ENCODE measurements at regions not wholly inside any gene's neighbourhood (a gene's known extent, or its start where the extent isn't known, plus 50 kb on each side); places are given as distances from the start of the nearest gene placed in this dataset.

GRCh38 chr4:165651901-165652300 lies 221.1 kb upstream of the TLL1 start:
- TF ChIP-seq POLR2AphosphoS5 (IDR thresholded peaks at IDR 0.05): no peak
- TF ChIP-seq SMC3 (conservative IDR thresholded peaks at IDR 0.05; ENCODE audit: poor library complexity): no peak
- no peak for TF ChIP-seq TAF1 (IDR thresholded peaks at IDR 0.05; ENCODE audit: low read depth)
- TF ChIP-seq, protein P1, sequence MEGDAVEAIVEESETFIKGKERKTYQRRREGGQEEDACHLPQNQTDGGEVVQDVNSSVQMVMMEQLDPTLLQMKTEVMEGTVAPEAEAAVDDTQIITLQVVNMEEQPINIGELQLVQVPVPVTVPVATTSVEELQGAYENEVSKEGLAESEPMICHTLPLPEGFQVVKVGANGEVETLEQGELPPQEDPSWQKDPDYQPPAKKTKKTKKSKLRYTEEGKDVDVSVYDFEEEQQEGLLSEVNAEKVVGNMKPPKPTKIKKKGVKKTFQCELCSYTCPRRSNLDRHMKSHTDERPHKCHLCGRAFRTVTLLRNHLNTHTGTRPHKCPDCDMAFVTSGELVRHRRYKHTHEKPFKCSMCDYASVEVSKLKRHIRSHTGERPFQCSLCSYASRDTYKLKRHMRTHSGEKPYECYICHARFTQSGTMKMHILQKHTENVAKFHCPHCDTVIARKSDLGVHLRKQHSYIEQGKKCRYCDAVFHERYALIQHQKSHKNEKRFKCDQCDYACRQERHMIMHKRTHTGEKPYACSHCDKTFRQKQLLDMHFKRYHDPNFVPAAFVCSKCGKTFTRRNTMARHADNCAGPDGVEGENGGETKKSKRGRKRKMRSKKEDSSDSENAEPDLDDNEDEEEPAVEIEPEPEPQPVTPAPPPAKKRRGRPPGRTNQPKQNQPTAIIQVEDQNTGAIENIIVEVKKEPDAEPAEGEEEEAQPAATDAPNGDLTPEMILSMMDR (IDR thresholded peaks at IDR 0.05; ENCODE audit: poor library complexity, severe bottlenecking): no peak
- no peak for TF ChIP-seq RAD21 (conservative IDR thresholded peaks at IDR 0.05)
- no peak for TF ChIP-seq REST (IDR thresholded peaks at IDR 0.05; ENCODE audit: borderline replicate concordance)
- no peak for TF ChIP-seq EZH2 (IDR thresholded peaks at IDR 0.05; ENCODE audit: borderline replicate concordance, insufficient read depth, low read length, poor library complexity, severe bottlenecking)
- no peak for TF ChIP-seq EP300 (conservative IDR thresholded peaks at IDR 0.05; ENCODE audit: poor library complexity, severe bottlenecking)
